NCI-H82 treated with DMSO at 0.1 percent for 48 hours (cell line): ENCODE measurements at regions not wholly inside any gene's neighbourhood (a gene's known extent, or its start where the extent isn't known, plus 50 kb on each side); places are given as distances from the start of the nearest gene placed in this dataset.

Source experiments
- DNase-seq: peaks from one replicate; lab custom pipeline; 2025; ENCODE audit not compliant: unreplicated experiment; lab: John Stamatoyannopoulos, UW

- no peak for DNase-seq
These were observed 63.5 kb upstream of the ASCC3 start for GRCh38 chr6:100944644-100945043.

- DNase-seq: no peak
These were observed 65.0 kb upstream of the ASCC3 start for GRCh38 chr6:100946021-100946540.

- no peak for DNase-seq
These were observed 65.6 kb upstream of the ASCC3 start for GRCh38 chr6:100946711-100947110.

- DNase-seq: no peak
These were observed 67.4 kb upstream of the ASCC3 start for GRCh38 chr6:100948381-100949133.

GRCh38 chr6:100952006-100952405 lies 70.9 kb upstream of the ASCC3 start:
- DNase-seq: no peak

GRCh38 chr6:100959280-100959679 lies 78.2 kb upstream of the ASCC3 start:
- DNase-seq: no peak

- DNase-seq: no peak
These were observed 81.3 kb upstream of the ASCC3 start for GRCh38 chr6:100962466-100962865.

- DNase-seq: no peak
These were observed 83.9 kb upstream of the ASCC3 start for GRCh38 chr6:100965067-100965466.

- peak; percentile 1 for DNase-seq
These were observed 87.8 kb upstream of the ASCC3 start for GRCh38 chr6:100968949-100969348.

GRCh38 chr6:100979267-100979666 lies 98.1 kb upstream of the ASCC3 start:
- no peak for DNase-seq

- no peak for DNase-seq
These were observed 99.8 kb upstream of the ASCC3 start for GRCh38 chr6:100980949-100981348.

GRCh38 chr6:100986921-100987320 lies 105.8 kb upstream of the ASCC3 start:
- DNase-seq: no peak

GRCh38 chr6:100987556-100987955 lies 106.4 kb upstream of the ASCC3 start:
- no peak for DNase-seq

- no peak for DNase-seq
These were observed 107.4 kb upstream of the ASCC3 start for GRCh38 chr6:100988391-100988984.

- no peak for DNase-seq
These were observed 108.9 kb upstream of the ASCC3 start for GRCh38 chr6:100990070-100990469.

- no peak for DNase-seq
These were observed 115.3 kb upstream of the ASCC3 start for GRCh38 chr6:100996409-100996808.

- no peak for DNase-seq
These were observed 117.0 kb upstream of the ASCC3 start for GRCh38 chr6:100998111-100998510.

GRCh38 chr6:100999034-100999597 lies 118.0 kb upstream of the ASCC3 start:
- DNase-seq: no peak

GRCh38 chr6:101000341-101000740 lies 119.2 kb upstream of the ASCC3 start:
- no peak for DNase-seq

- no peak for DNase-seq
These were observed 119.9 kb upstream of the ASCC3 start for GRCh38 chr6:101001012-101001411.

GRCh38 chr6:101001607-101002006 lies 120.5 kb upstream of the ASCC3 start:
- no peak for DNase-seq

GRCh38 chr6:101003075-101003474 lies 121.9 kb upstream of the ASCC3 start:
- no peak for DNase-seq
